HepG2 (cell line): ENCODE measurements at regions not wholly inside any gene's neighbourhood (a gene's known extent, or its start where the extent isn't known, plus 50 kb on each side); places are given as distances from the start of the nearest gene placed in this dataset.

Experiments used
- PCBP1 ChIP-seq: fragments of 200-400 bp; formaldehyde crosslinking; IDR thresholded peaks from 2 replicates; pipeline ENCODE4 v1.6.1; 2017; ENCODE audit warnings: mild to moderate bottlenecking, low read depth, low read length, borderline replicate concordance
- RBM39 ChIP-seq: fragments of 200-400 bp; formaldehyde crosslinking; IDR thresholded peaks from one replicate; pipeline ENCODE4 v1.6.1; 2018; ENCODE audit warnings: antibody characterized with exemption, mild to moderate bottlenecking, low read depth, low read length; ENCODE audit not compliant: poor library complexity, severe bottlenecking

DNA sequence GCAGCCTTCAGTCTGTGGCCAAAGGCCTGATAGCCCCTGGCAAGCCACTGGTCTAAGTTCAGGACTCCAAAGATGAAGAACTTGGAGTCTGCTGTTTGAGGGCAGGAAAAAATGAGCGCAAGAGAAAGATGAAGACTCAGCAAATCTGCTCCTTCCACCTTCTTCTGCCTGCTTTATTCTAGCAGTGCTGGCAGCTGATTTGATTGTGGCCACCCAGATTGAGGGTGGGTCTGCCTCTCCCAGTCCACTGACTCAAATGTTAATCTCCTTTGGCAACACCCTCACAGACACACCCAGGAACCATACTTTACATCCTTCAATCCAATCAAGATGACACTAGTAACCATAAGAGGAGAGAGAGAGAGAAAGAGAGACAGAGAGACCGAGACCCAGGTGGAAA lies 127.6 kb downstream of the UTP18 start:
- no peak for TF ChIP-seq PCBP1
- no peak for TF ChIP-seq RBM39
